HK-2 (cell line): ENCODE measurements at regions not wholly inside any gene's neighbourhood (a gene's known extent, or its start where the extent isn't known, plus 50 kb on each side); places are given as distances from the start of the nearest gene placed in this dataset.

Experiments
- DNase-seq: peaks from one replicate; pipeline ENCODE4 v3.0.0-alpha.2; 2018; ENCODE audit not compliant: unreplicated experiment

- DNase-seq = no peak
Observed at GRCh38 chr13:106736941-106737340, 169.0 kb upstream of the ARGLU1 start.

- DNase-seq = no peak
Observed at GRCh38 chr13:106734198-106734597, 166.3 kb upstream of the ARGLU1 start.

GRCh38 chr13:106723036-106723435 is 155.1 kb upstream of the ARGLU1 start:
- DNase-seq = no peak

- DNase-seq = no peak
Observed at GRCh38 chr13:106722620-106723019, 154.7 kb upstream of the ARGLU1 start.

DNA sequence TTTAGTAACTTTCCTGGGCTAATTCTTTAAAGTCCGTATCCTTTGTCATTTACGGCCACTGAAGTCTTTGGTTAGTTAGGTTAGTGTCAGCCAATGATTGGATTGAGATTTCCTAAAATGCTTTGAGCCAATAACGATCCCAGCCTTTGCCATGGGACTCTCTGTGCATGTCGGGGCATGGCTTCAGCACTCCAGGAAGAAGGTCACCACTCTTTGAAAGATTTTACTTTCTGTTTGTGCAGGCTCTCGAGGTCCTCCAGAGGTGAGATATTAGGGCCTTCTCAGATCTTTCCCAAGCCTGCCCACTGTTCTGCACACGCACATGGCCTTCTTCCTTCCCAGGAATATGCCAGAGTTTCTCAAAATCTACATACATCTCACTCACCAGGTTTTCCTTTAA is 153.7 kb upstream of the ARGLU1 start:
- no peak for DNase-seq

GRCh38 chr13:106714271-106714982 is 146.5 kb upstream of the ARGLU1 start:
- no peak for DNase-seq

DNA sequence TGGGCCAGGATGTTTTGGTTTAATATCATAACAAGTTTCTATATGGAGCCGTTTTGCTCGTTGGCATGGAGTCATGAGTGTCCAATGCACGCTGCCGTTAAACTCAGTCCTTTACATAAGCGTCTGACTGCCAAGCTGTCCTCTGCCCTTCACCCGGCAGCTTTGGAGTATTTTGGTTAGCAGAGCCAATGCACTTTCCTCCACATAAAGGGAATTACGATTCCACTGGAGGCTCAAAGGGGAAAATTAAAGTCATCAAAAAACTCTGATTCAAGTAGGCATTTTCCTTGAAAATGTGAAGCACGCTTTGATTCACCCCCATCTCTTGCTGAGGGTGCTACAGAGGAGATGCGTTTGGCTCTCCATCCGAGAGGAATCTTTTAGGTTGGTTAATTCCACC is 144.4 kb upstream of the ARGLU1 start:
- no peak for DNase-seq

DNA sequence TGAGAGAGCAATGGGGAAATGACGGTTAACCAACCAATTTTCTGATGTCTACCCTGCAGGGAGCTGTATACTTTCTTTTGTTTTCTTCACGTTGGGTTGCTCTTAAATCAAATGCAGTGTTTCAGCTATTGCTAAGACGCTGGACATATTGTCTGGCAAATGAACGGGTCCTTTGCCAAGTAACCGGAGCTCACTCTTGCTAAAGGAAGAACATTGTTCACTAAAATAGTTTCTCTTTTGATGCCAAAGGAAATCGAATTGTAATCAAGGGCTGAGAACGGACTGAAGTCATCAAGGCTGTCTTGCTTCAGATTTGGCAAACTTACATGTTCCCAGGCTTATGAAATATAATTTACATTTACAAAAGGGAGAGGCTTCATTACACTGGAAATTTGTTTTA is 142.3 kb upstream of the ARGLU1 start:
- no peak for DNase-seq

DNA sequence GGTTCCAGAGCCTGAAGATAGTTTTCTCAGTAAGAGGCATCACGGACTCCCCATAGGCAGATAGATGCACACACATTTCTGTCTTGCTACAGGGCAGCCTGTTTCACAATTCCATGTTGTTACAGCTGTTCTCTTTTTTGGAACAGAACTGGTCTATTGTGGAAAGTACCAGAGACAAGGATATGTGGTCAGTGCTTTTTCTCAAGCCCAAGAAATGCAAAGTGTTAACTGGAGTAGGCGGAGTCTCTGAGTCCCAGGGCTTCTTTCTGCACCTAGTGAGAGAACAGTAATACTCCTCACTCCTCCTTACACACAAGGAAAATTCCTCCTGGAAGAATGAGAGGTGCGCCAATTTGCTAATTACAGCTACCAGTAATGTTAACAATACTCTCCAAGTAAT is 141.6 kb upstream of the ARGLU1 start:
- DNase-seq = no peak

GRCh38 chr13:106702505-106702904 is 134.6 kb upstream of the ARGLU1 start:
- no peak for DNase-seq

DNA sequence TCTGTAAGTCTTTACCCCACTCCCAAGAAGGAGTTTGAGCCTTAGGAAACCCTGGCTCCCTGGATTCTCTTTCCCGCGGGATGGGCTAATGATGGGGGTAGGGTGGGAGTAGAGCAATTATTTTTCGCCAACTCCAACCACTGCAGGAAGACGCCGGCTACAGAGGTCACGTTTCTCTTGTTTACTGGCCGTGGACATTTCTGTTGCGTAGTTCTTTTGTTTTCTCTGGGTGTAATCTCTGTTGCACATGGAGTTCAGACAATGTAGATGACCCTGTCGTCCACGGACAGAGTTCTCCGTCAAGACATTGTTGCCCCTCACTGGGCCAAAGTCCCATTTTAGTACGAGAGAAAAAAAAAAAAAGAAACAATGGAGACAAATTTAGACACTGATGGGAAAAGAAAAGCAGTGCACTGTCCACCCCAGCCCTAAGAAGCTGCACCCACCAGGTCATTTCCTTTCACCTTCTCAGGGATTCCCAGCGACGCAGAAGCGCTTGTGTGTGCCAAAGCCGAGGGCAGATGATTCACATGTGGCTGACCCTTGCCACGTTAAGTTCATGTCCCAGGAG is 133.9 kb upstream of the ARGLU1 start:
- DNase-seq = no peak

- no peak for DNase-seq
Observed at GRCh38 chr13:106700439-106700838, 132.5 kb upstream of the ARGLU1 start.

DNA sequence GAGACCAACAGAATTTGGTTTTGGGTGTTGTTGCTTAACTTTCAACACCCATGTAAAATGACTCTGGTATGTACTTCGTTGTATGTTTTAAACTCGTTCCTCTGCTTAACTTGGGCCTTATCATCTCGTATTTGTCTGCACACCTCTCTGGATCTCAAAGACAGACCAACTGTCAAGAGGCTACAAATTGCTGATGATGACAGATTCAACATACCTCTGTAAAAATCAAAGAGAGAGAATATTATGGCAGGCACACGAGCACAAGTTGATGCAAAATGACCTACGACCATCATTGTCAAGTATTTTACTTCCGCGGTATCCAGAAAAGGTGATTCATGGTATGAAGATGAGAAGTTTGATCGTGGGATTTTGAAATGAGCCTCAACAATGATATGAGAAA is 132.1 kb upstream of the ARGLU1 start:
- no peak for DNase-seq

DNA sequence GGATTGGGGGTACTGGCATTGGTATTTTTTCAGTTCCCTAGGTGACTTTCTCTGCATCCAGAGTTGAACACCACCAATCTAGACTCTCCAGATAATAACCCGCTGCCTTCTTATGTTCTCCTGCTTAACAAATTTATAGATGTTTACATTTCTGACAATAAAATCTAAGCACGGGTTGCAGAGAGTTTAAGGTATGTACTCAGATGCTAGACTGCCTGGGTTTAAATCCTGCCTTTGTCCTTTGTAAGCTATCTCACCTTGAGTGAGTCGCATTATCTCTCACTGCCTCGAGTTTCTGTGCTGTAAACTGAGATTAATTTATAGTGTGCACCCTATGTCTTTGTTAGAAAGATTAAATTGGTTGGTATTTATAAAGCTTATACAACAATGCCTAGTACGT is 131.4 kb upstream of the ARGLU1 start:
- no peak for DNase-seq

- no peak for DNase-seq
Observed at GRCh38 chr13:106696719-106697118, 128.8 kb upstream of the ARGLU1 start.

GRCh38 chr13:106696140-106696539 is 128.2 kb upstream of the ARGLU1 start:
- no peak for DNase-seq

DNA sequence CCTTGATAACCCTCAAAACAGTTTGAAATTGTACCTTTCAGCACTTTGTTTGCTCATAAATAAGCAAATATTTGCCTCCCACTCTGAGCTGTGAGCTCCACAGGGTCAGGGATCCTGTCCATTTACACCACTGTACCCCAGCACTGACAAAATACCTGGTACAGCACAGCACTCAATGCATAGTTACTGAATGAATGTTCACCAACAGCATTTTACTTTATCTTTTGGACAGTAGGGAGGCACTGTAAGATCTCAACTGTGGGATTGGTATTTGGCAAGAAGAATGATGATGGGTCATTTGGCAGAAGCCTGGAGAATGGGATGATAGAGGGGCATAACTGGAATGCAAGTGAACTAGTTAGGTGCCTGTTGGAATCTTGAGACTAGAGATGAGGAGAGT is 127.2 kb upstream of the ARGLU1 start:
- DNase-seq = no peak

DNA sequence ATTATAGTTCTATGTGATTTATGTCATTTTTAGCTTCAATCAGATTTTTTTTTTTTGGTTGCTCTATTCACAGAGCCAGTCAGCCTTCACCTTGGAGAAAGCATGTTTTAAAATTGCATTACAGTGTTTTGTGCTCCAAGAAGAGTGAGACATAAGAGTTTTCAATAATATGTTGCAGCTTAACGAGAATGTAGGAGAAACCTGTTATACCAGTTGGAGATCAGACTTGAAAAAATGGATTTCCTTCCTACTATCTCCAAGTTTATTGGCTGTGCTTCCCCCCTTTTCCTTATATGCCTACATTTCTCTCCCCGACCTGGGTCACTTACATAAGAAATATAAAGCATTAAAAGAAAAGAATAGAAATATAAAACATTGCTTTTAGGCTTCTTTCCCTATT is 123.9 kb upstream of the ARGLU1 start:
- no peak for DNase-seq

DNA sequence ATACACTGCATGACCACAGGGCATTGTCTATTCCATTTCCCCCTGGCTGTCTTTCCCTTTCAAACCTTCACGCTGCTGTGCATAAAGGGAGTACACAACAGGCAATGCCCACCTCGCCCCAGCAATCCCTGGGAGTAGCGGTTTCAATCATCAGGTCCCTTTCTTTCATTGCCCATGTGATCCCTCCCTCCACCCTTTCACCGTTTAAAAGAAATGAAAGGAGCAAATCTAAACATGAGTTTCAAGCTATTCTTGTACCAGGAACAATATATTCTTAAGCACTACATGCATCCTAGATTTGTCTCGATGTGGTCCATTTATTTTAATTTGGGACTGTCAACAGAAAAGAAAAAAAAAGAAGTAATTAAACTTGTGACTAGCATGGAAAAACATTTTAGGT is 123.4 kb upstream of the ARGLU1 start:
- DNase-seq = no peak

DNA sequence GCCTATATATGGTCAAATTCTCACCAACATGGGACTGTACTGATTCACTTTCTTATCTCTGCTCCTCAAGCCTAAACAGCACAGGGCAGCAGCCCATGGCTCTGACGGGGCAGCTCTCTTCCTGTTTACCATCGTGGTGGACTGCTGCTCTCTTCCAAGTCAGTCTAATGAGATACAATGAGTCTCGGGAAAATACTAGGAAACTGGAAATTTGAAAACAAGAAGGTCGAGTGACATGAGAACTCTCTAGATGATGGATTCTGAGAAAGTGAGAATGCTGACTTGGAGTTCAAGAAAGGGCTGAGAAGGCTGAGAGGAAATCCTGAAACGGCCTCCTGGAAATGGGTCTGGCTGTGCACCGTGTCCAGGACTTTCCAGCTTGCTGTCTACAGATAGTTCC is 122.8 kb upstream of the ARGLU1 start:
- DNase-seq = no peak

DNA sequence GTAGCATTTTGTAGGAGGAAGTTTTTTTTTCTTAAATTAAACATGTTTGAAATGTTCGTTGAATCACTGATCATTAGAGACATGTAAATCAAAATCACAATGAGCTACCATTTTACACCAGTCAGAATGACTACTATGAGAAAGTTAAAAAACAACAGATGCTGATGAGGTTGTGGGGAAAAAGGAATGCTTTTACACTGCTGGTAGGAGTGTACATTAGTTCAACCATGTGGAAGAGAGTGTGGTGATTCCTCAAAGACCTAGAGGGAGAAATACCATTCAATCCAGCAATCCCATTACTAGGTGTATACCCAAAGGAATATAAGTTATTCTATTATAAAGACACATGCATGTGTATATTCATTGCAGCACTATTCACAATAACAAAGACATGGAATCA is 122.0 kb upstream of the ARGLU1 start:
- DNase-seq = no peak

- DNase-seq = no peak
Observed at GRCh38 chr13:106688940-106689339, 121.0 kb upstream of the ARGLU1 start.

- no peak for DNase-seq
Observed at GRCh38 chr13:106686163-106686562, 118.2 kb upstream of the ARGLU1 start.

- no peak for DNase-seq
Observed at GRCh38 chr13:106685143-106685542, 117.2 kb upstream of the ARGLU1 start.
